UCSD-AML1 (cell line): ENCODE measurements at regions not wholly inside any gene's neighbourhood (a gene's known extent, or its start where the extent isn't known, plus 50 kb on each side); places are given as distances from the start of the nearest gene placed in this dataset.

ENCODE experiments used
- DNase-seq: peaks from one replicate; lab custom pipeline; 2025; ENCODE audit not compliant: unreplicated experiment; lab: John Stamatoyannopoulos, UW

- DNase-seq, result no peak
These were observed 416.5 kb downstream of the GABRG2 start for GRCh38 chr5:162484095-162484494.

DNA sequence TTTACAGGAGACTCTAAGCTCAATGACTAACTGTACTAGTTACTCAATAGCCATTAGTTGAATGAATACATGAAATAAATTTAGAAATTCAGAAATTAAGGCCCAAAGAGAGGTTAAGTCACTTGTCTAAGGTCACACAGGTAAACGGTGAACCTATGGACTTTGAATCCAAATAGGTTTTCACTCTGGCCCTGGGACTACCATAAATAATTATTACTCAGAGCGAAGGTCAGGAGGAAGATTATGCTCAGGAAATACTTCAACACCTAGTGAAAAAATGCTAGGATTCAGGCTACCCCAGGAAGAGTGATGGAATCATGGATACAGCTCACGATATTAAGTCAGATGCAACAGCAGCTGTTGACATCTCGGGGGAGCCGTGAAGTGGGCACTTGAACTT, 417.4 kb downstream of the GABRG2 start:
- DNase-seq, result no peak

- DNase-seq, result no peak
These were observed 418.2 kb downstream of the GABRG2 start for GRCh38 chr5:162485666-162486292.

DNA sequence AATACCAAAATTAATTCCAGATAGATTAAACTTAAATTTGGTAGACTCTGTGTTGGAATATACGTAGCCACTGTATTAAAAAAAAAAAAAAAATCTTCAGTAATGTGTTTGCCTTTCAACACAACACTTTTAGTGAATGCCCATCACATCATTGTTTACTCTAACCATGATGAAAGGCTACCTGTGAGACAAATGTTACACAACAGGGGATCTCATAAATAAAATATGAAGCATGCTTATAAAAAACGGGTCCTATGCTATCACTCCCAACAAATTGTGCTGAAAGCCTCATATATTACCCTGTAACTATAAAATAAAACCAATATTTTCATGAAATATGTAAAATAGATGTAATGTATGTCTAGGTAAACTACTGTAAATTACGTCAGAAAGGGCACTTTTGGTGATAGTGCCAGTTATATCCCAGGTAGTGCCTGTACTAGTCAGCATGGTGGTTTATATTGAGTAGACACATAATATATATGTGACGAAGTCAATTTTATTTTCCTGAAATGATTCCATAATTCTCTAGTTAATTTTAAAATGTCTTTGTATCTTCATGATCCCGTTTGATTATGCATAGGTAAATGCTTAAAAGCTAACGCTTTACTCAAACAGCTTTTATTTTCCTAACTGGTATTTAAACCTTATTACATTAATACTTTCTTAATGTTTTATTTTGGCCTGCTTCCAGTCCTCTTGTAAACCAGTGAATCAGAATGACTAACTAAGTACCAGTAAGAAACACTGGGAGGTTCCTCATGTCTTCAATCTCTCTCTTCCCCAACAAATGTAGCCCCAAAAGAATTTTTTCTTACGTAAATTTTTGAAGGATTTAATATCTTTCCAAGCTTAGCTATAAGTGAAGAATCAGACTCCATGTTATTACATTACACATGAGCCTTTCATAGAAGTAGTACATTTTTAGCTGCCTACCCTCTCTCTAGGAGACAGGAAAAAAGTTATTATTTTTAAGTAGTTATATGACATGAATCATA, 420.3 kb downstream of the GABRG2 start:
- DNase-seq, result no peak

DNA sequence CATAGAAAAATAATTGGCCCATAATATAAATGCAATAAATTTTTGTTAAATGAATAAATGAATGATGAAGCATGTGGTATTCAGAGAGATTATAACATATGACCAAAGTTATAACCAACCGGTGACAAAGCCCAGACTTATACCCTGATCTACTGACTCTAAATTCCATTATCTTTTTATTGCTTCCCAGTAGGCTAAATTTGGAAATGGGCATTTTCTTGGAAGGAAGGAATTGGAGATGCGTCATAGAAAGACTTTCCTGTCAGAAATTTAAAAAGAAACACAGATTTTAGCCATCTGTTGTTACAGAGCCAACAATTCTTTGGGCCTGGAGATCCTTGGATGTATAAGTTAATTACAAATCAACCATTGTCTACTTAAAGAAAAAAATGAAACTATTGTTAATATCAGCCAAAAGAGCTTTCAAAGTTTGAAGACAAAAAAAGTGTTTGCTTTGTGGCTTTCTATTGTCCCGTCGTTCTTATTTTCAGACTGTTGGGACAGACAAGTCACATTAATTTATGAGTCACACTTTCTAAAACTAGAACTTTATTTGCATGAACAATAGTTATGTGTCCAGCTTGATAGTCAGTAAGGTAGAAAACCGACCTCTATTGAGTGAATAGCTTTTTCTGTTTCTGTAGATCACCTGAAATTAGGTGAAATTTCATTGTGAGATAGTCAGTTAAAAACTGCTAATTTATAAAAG, 428.7 kb downstream of the GABRG2 start:
- DNase-seq, result no peak

GRCh38 chr5:162497455-162497854, 429.9 kb downstream of the GABRG2 start:
- no peak for DNase-seq

DNA sequence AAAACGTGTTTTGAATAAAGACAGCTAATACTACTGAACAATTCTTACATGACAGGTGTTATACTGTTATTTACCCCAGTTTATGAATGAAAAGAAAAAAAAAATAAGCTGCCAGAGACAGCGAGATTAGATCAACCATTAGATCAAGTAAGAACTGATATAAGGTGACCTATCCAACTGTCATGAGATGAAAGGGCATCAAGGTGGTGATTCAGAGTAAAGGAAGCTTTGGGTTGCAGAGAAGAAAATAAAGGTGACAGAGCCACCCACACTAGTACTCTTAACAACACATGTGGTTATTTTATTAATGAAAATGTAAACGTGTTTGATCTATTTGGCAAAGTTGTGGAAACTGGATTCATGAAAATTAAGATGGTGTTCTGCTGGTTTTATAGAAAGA, 435.2 kb downstream of the GABRG2 start:
- DNase-seq, result no peak

GRCh38 chr5:162503796-162504195, 436.2 kb downstream of the GABRG2 start:
- DNase-seq, result no peak

GRCh38 chr5:162512935-162513565, 445.5 kb downstream of the GABRG2 start:
- DNase-seq, result no peak

DNA sequence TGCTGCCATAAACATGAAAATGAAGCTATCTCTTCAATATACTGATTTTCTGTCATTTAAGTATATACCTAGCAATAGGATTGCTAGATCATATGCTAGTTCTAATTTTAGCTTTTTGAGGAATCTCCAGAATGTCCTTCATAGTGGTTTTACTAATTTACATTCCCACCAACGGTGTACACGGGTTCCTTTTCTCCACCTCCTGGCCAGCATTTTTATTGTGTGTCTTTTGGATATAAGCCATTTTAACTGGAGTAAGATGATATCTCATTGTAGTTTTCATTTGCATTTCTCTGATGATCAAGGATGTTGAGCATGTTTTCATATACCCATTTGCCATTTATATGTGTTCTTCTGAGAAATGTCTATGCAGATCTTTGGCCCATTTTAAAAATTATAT, 446.5 kb downstream of the GABRG2 start:
- DNase-seq, result no peak

DNA sequence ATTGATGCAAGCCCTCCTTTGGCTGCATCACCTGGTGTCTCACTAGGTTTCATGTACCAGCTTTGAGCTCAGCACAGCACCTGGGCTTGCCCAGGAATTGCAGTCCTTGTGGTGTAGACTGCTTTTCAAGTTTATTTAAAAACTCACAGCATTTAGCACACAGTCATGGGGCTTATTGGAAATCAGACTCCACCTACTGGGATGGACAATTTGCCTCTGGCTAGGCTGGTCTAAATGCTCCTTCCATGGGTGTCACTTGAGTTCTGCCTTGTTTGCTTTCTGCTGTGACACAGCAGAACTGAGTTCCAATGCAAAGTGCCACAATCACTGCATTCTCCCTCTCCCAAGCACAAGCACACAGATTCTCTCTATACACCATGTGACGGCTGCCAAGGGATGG, 453.3 kb downstream of the GABRG2 start:
- DNase-seq, result no peak

DNA sequence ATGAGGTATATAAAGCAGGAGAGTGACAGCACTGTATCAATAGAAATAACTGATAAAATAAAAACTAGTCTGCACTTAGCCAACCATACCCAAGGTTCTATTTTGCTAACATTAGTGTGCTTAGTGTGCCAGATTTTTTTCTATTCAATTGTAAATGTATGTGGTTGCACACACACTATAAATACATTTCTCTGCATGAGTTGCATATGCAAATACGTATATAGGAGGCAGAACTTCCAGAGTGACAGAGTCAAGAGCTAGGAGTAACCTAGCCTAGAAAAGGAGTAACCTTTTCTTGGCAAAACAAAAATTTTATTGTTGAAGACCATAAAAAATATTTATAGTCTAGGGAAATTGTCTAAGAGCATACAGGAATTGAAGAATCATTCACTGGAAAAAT, 461.6 kb downstream of the GABRG2 start:
- DNase-seq, result no peak

GRCh38 chr5:162529886-162530285, 462.3 kb downstream of the GABRG2 start:
- DNase-seq, result no peak

GRCh38 chr5:162543437-162543836, 475.9 kb downstream of the GABRG2 start:
- DNase-seq, result no peak

DNA sequence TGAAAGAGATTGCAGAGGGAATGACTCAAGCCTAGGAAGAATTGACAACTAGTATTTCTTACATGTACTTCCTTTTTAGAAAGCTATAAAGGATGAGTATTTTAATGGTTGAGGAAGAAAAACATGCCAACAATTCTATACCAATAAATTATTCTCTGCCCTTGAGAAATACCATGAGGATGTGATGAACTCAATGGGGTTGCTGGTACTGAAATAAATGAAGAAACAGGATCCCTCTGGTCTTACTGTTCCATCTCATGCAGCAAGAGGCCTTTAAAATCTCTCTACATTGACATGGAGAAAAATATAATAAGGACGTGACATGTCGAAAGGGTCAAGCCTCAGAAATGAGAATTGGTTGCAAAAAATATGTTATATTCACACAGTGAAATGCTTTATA, 477.3 kb downstream of the GABRG2 start:
- no peak for DNase-seq

- DNase-seq, result no peak
These were observed 482.7 kb downstream of the GABRG2 start for GRCh38 chr5:162550236-162550635.

DNA sequence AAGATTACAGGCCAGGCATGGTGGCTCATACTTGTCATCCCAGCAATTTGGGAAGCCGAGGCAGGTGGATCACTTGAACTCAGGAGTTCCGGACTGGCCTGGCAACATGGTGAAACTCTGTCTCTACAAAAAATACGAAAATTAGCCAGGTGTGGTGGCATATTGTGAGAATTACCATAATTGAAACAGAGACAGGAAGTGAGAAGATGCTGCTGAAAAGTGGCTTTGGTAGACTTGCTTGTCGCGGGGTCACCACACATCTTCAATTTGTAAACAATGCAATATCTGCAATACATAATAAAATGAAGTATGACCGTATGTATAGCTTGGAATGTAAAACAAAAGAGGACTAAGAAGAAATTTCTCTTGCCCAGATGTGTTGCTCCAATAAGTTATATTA, 490.5 kb downstream of the GABRG2 start:
- no peak for DNase-seq

DNA sequence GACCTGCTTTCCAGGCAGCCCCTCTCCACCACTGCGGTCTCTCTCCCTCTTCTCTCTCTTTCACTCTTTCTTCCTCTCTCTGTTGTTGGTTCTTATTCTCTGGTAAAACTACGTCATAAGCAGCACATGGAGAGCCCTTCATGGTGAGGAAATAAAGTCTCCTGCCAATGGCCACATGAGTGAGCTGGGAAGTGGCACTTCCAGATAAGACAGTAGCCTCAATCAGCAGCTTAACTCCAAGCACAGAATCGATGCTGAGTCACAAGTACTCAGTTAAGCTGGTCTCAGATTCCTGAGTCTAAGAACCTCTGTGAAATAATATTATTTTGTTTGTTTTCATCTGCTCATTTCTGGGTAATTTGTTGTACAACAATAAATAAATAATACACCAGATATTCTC, 500.1 kb downstream of the GABRG2 start:
- no peak for DNase-seq

GRCh38 chr5:162573758-162574157, 506.2 kb downstream of the GABRG2 start:
- DNase-seq, result no peak

DNA sequence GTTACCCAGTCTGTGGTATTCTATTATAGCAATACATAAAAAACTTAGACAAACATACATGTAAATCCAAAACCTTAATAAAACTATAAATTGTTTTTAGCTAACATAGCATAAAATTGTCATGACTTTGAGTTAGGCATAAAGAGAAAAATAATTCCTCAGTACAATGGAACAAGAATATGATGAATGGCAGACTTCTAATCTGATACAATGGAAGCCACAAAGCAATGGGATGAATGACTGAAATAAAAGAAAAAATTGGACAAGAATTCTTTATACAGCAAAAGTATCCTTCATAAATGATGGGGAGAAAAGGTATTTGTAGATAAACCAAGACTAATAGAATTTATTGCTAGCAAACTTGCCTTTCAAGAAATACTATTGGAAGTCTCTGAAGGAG, 524.2 kb downstream of the GABRG2 start:
- DNase-seq, result no peak

- no peak for DNase-seq
These were observed 526.3 kb downstream of the GABRG2 start for GRCh38 chr5:162593881-162594280.
